MM.1S (cell line): ENCODE measurements at regions not wholly inside any gene's neighbourhood (a gene's known extent, or its start where the extent isn't known, plus 50 kb on each side); places are given as distances from the start of the nearest gene placed in this dataset.

Experiments used
- EZH2 ChIP-seq: fragments of 300-600 bp; sonication (generic); optimal IDR thresholded peaks from 2 replicates; pipeline ENCODE3; 2017; ENCODE audit warnings: low read depth, mild to moderate bottlenecking, antibody characterized with exemption, low read length, mixed read lengths
- EZH2phosphoT487 ChIP-seq: fragments of 300-600 bp; sonication (generic); IDR thresholded peaks from 2 replicates; pipeline ENCODE4 v1.6.1; 2018; ENCODE audit warnings: antibody characterized with exemption, low read length
- TF ChIP-seq, protein P1 (sequence below): fragments of 300-600 bp; sonication (generic); IDR thresholded peaks from 2 replicates; pipeline ENCODE4 v1.5.1; 2016; ENCODE audit warnings: antibody characterized with exemption, low read length, mixed read lengths

GRCh38 chr2:196538189-196538588, 101.3 kb upstream of the CCDC150 start:
- TF ChIP-seq EZH2phosphoT487, result no peak
- no peak for TF ChIP-seq EZH2
- TF ChIP-seq, protein P1, sequence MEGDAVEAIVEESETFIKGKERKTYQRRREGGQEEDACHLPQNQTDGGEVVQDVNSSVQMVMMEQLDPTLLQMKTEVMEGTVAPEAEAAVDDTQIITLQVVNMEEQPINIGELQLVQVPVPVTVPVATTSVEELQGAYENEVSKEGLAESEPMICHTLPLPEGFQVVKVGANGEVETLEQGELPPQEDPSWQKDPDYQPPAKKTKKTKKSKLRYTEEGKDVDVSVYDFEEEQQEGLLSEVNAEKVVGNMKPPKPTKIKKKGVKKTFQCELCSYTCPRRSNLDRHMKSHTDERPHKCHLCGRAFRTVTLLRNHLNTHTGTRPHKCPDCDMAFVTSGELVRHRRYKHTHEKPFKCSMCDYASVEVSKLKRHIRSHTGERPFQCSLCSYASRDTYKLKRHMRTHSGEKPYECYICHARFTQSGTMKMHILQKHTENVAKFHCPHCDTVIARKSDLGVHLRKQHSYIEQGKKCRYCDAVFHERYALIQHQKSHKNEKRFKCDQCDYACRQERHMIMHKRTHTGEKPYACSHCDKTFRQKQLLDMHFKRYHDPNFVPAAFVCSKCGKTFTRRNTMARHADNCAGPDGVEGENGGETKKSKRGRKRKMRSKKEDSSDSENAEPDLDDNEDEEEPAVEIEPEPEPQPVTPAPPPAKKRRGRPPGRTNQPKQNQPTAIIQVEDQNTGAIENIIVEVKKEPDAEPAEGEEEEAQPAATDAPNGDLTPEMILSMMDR, result no peak
